Right ventricle myocardium superior (tissue), 1 donor: ENCODE measurements at regions not wholly inside any gene's neighbourhood (a gene's known extent, or its start where the extent isn't known, plus 50 kb on each side); places are given as distances from the start of the nearest gene placed in this dataset.
A peak's percentile ranks its signal among the peaks of the same experiment; 100 is the strongest.

ENCODE experiments used
- ATAC-seq: fragments of 200-7000 bp; cut with Tn5 transposase; one replicate; pipeline ENCODE4 v1.9.1; 2020; ENCODE audit warnings: mild to moderate bottlenecking; ENCODE audit not compliant: poor library complexity
- DNase-seq: peaks from one replicate; pipeline ENCODE4 v3.0.0-alpha.2; 2020
- intact Hi-C: fragments of 100-400 bp; cut with DNase I; formaldehyde crosslinking; loops from one replicate; pipeline ENCODE4 v1.11.2; 2022
- donor health status: DM: no; HTN: yes; CAD: no; lungs with severe emphysema.

GRCh38 chr7:137172105-137172590, 171.4 kb downstream of the PTN start:
- DNase-seq (no peak), ATAC-seq (no peak)
- intact Hi-C loops, result no loop called here

GRCh38 chr7:137169282-137169698, 174.2 kb downstream of the PTN start:
- intact Hi-C loops, result loop anchor here (10.0 kb wide), 2 partner anchors 286 to 416 kb away; no protein-coding TSS in a partner anchor
- ATAC-seq, result peak; percentile 92
- peak; percentile 53 for DNase-seq

GRCh38 chr7:137167609-137168008, 175.9 kb downstream of the PTN start:
- no peak for DNase-seq
- intact Hi-C loops, result loop anchor here (10.0 kb wide), 2 partner anchors 287 to 417 kb away; no protein-coding TSS in a partner anchor
- no peak for ATAC-seq

GRCh38 chr7:137166363-137166762, 177.2 kb downstream of the PTN start:
- no peak for DNase-seq
- ATAC-seq, result no peak
- intact Hi-C loops, result loop anchor here (10.0 kb wide), 2 partner anchors 288 to 418 kb away; no protein-coding TSS in a partner anchor

GRCh38 chr7:137165786-137166185, 177.7 kb downstream of the PTN start:
- ATAC-seq, result no peak
- intact Hi-C loops, result loop anchor here (10.0 kb wide), 2 partner anchors 289 to 419 kb away; no protein-coding TSS in a partner anchor
- DNase-seq, result no peak

- intact Hi-C loops, result loop anchor here (10.0 kb wide), 2 partner anchors 290 to 420 kb away; no protein-coding TSS in a partner anchor
- DNase-seq (no peak), ATAC-seq (no peak)
Observed at GRCh38 chr7:137165241-137165640, 178.3 kb downstream of the PTN start.

GRCh38 chr7:137164251-137164650, 179.3 kb downstream of the PTN start:
- intact Hi-C loops, result loop anchor here (10.0 kb wide), 2 partner anchors 291 to 421 kb away; no protein-coding TSS in a partner anchor
- no peak for DNase-seq
- no peak for ATAC-seq

GRCh38 chr7:137160236-137160635, 183.3 kb downstream of the PTN start:
- DNase-seq (no peak), ATAC-seq (no peak)
- intact Hi-C loops, result loop anchor here (10.0 kb wide), 2 partner anchors 295 to 425 kb away; no protein-coding TSS in a partner anchor

GRCh38 chr7:137157256-137157655, 186.3 kb downstream of the PTN start:
- ATAC-seq, result no peak
- DNase-seq, result no peak
- intact Hi-C loops, result no loop called here

GRCh38 chr7:137151690-137152052, 191.9 kb downstream of the PTN start:
- no peak for DNase-seq
- intact Hi-C loops, result no loop called here
- no peak for ATAC-seq

- DNase-seq (no peak), ATAC-seq (peak; percentile 77)
- intact Hi-C loops, result no loop called here
Observed at GRCh38 chr7:137151041-137151689, 192.4 kb downstream of the PTN start.

- intact Hi-C loops, result no loop called here
- no peak for DNase-seq
- no peak for ATAC-seq
Observed at GRCh38 chr7:137147338-137147720, 196.2 kb downstream of the PTN start.

GRCh38 chr7:137146552-137147337, 196.8 kb downstream of the PTN start:
- DNase-seq (no peak), ATAC-seq (no peak)
- intact Hi-C loops, result no loop called here

- no peak for ATAC-seq
- intact Hi-C loops, result no loop called here
- DNase-seq, result no peak
Observed at GRCh38 chr7:137146012-137146455, 197.5 kb downstream of the PTN start.

- ATAC-seq (no peak), DNase-seq (no peak)
- intact Hi-C loops, result no loop called here
Observed at GRCh38 chr7:137142376-137142775, 201.2 kb downstream of the PTN start.

GRCh38 chr7:137135654-137136350, 207.7 kb downstream of the PTN start:
- no peak for ATAC-seq
- intact Hi-C loops, result no loop called here
- no peak for DNase-seq

- intact Hi-C loops, result no loop called here
- DNase-seq (no peak), ATAC-seq (no peak)
Observed at GRCh38 chr7:137130751-137131158, 212.8 kb downstream of the PTN start.

GRCh38 chr7:137129025-137129424, 214.5 kb downstream of the PTN start:
- intact Hi-C loops, result no loop called here
- DNase-seq (no peak), ATAC-seq (no peak)

- intact Hi-C loops, result no loop called here
- ATAC-seq (no peak), DNase-seq (no peak)
Observed at GRCh38 chr7:137127806-137128205, 215.7 kb downstream of the PTN start.
